ENCODE measurements at regions not wholly inside any gene's neighbourhood (a gene's known extent, or its start where the extent isn't known, plus 50 kb on each side); places are given as distances from the start of the nearest gene placed in this dataset.
A peak's percentile ranks its signal among the peaks of the same experiment; 100 is the strongest.

DNA sequence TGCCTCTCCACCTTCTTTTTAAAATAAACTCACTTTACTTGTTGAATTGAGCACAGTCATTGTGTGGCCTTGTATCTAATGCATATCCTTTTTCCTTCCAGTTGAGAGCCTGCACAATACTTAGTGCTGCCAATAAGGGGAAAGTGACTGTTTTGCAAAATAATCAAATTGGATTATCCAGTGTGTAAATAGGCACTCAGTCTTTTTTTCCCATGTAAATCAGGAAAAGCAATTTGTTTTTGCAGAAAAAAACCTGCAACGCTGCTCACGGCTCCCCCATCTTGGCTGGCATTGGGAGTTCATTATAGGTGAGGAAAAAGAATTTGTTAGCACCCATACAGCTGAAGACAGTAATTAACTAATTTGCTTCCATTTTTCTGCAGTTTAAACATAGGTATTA, 299.9 kb downstream of the CSNK1G3 start:
- DNase-seq (ENCODE audit: low read depth): no peak

GRCh38 chr5:123810746-123811340, 298.9 kb downstream of the CSNK1G3 start:
- no peak for DNase-seq (ENCODE audit: low read depth)

DNA sequence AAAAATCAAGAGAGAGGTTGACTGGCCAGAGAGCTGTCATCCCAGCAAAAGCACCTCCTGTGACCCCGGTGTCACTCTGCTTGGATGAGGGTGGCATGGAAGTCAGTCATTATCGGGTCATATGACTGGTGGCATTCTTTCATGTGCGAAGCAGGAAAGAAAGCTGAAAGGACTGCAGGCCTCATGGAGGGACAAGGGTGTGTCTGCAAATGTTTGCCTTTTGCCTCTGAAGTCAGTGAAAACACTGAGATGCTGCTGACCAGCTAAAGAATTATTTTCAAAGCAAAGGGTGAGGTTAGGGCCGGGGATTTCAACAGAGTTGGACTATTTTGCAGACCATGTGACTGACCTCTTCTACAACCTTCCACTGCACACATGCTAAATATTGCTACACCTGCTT, 298.3 kb downstream of the CSNK1G3 start:
- DNase-seq (ENCODE audit: low read depth): peak; percentile 9

- DNase-seq (ENCODE audit: low read depth): no peak
These were observed 297.7 kb downstream of the CSNK1G3 start for GRCh38 chr5:123809594-123810221.

DNA sequence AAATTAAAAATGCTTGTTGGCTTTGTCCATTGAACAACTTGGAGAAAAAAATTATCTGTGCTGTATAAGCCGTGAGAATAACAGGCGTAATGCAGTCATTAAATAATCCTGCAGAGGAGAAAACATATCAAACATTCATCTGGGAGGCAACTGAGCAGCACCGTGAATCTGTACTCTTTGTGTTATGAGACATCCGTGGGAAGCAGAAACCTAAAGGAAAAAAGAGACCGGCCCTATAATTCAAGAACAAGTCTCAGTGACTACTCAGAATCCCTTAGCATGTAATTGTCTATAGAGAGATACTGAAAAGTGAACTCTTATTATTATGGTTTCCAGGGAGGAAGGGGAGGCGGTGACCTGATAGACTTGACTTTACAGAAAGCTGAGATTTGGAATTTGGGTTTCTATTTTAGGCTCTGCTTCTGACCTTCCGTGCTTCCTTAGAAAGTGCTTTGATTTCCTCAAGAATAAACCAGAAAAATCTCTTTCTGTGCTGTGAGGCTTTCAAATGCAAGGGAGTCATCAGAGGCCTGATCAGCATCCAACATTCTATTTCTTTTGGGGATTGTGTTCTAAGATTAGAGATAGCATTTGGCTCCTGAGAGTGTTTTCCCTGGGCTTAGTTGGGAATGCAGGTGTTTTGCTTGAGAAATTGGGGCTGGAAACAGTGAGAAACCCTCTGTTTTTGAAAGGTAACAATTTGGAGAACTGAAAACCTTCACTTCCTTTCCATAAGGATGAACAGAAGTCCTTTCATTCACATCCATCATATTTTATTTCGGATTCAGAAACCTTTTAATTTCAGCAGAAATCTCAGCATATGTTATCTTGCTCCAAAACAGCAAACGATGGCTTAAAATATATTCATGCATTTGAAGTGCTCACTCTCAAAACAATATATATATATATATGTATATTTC, 296.7 kb downstream of the CSNK1G3 start:
- DNase-seq (ENCODE audit: low read depth): no peak

DNA sequence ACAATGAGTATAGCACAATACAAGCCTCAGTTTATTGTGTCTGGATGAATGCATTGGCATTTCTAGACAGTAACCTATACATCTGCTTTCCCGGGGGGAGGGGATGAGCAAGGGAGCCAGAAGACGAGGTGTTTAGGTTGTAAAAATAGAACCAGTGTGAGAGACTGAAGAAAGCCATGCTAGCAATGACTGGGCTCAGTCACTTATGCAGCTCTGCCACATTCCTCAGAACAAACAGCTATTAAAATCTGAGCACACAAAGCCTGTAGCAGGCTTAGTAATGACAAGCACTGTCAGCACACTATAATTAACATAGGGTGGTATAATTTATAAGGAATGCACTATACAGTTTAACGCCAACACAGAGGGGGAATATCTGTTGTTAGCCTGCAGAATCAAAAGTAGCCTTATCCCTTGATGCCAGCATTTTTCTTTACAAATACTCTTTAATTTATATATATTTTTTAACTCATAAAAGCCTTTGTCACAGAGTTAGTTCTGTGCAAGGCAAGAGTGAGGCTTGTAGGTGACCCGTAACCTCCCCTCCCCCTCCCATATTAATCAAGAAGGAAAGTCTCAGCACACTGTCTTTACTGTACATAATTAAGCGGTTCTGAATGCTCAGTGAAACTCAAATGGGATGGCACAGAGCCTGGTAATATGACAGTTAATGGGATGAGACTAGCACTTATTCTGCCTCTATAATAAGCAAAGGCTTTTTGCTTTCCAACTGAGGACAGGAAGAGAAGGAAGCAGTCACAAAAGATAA, 295.4 kb downstream of the CSNK1G3 start:
- no peak for DNase-seq (ENCODE audit: low read depth)

DNA sequence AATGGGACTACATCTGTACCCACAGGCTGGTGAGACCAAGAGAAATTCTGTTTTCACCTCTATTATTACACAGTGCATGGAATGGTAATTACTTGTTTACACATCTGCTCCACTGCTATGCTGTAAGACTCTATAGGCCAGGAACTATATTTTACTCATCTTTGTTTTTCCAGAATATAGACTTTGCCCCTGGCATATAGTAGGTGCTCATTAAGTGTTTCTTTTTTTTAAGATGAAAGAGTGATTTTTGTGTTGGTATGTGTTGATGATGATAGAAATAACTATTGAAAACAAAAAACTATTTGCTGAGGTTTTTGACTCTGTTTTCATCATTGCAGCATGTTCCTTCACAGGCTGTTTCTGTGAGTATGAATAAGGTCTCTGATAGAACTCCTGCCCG, 294.7 kb downstream of the CSNK1G3 start:
- DNase-seq (ENCODE audit: low read depth): no peak

DNA sequence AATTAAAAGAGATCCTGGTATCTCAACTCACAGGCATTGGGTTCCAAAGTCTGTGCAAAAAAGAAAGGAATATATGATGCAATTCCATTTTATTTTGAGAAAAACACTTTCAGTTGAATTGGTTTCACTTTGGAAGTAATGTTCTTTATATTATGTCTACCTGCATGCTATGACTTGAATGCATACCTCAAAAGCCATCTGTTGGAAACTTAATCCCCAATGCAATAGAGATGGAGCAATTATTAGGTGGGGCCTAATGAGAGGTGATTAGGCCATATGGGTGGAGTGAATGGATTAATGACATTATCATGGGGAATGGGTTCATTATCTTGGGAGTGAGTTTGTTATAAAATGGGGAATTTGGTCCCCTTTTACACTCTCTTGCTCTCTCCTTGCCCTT, 293.3 kb downstream of the CSNK1G3 start:
- no peak for DNase-seq (ENCODE audit: low read depth)

- DNase-seq (ENCODE audit: low read depth): no peak
These were observed 291.4 kb downstream of the CSNK1G3 start for GRCh38 chr5:123803359-123803758.

- DNase-seq (ENCODE audit: low read depth): no peak
These were observed 290.4 kb downstream of the CSNK1G3 start for GRCh38 chr5:123802298-123802951.

DNA sequence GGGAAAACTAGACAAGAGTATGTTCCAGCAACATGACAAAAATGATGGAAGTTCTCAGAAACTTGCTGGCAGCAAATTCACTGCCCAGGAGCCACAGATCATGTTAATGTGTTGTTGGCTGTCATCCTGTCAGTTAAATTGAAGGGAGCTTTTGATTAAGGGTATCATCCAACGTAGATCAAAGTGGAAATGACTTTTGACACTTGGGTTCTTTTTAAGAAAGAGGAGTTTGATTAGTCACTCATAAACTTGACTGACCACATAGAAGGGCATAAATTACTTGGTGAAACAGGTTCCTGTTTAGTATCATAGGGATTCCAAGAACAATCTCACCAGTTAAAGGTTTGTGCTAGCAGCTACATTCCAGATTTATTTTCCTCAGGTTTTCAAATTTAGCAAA, 288.7 kb downstream of the CSNK1G3 start:
- DNase-seq (ENCODE audit: low read depth): no peak

GRCh38 chr5:123795688-123796087, 283.7 kb downstream of the CSNK1G3 start:
- no peak for DNase-seq (ENCODE audit: low read depth)

- no peak for DNase-seq (ENCODE audit: low read depth)
These were observed 278.2 kb downstream of the CSNK1G3 start for GRCh38 chr5:123790226-123790625.

DNA sequence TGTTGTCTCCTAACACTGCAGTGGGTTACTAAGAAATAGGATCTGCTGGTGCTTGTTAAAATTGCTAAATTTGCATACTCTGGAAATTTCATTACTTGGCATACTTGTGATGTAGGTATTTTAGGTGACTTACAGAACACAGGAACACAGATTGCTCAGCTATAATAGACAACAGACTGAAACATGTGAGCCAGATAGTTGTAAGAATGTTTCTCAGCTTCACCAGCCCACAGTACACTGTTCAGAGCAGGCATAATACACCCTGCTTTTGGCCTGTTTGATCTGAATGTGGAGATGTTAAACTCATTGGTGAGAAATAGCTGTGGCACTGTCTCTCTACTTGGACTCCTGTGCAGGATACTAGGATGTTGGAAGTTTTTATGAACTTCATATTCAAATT, 275.7 kb downstream of the CSNK1G3 start:
- no peak for DNase-seq (ENCODE audit: low read depth)

- no peak for DNase-seq (ENCODE audit: low read depth)
These were observed 275.2 kb downstream of the CSNK1G3 start for GRCh38 chr5:123787136-123787535.

GRCh38 chr5:123786411-123786810, 274.4 kb downstream of the CSNK1G3 start:
- no peak for DNase-seq (ENCODE audit: low read depth)

GRCh38 chr5:123785162-123786071, 273.4 kb downstream of the CSNK1G3 start:
- DNase-seq (ENCODE audit: low read depth): peak; percentile 82

GRCh38 chr5:123783421-123783820, 271.4 kb downstream of the CSNK1G3 start:
- no peak for DNase-seq (ENCODE audit: low read depth)

- no peak for DNase-seq (ENCODE audit: low read depth)
These were observed 266.7 kb downstream of the CSNK1G3 start for GRCh38 chr5:123778641-123779040.

DNA sequence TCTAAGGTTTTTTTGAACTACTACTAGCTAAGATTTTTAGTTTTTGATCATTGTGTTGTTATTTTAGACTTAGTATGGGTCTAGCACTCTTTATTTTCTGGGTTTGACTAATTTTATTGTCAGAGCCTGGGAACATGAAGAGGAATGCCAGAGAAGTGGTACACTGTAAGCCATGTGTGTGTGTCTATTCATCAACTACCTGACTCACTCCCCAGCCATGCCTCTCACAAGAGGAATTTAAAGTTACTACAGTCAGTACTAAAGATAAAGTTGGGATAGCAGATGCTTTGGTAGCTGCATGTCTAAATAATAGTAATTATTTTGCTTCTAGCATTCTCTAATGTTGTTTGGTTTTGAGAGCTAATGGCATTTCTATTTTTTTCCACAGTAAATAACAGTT, 264.8 kb downstream of the CSNK1G3 start:
- peak; percentile 97 for DNase-seq (ENCODE audit: low read depth)

DNA sequence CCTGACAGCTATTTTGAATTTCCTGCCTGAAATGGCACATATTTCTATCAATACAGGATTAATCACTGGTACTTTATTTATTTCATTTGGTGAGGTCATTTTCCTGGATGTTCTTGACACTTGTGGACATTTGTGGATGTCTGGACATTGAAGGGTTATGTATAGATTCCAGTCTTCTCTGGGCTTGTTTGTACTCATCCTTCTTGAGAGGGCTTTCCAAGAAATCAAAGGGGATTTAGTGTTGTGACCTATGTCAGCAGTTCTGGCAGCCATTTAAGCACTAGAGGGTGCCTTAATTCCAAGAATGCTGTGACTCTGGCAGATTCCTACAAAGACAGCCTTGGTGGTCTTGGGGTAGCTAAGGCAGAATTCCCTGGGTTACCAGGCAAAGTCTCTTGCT, 259.7 kb downstream of the CSNK1G3 start:
- DNase-seq (ENCODE audit: low read depth): no peak

All from amniotic epithelial cell (primary cell).